ENCODE measurements at regions not wholly inside any gene's neighbourhood (a gene's known extent, or its start where the extent isn't known, plus 50 kb on each side); places are given as distances from the start of the nearest gene placed in this dataset.

DNA sequence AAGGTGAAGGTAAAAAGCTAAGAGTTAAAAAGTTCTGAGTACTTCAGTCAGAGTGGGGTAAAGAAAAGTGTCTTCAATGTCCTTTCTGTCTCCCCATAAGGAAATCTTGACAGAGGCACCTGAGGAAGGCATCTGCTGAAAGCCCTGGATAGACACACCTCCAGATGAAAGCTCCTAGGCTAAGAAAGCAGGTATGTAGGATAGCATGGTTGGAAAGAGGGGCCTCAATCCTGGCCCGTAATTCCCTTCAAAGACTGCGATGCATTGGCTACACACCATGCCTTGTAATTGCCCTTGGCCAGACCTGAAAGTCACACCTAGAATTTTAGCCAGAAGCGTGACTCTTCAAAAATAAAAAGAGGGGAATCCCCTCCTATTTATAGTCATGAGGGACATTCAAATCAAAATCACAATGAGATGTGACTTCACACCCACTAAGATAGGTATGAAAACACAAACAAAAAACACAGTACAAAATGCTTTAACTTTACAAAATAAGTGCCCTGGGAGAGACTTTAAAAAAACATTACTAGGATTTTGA is 809.7 kb downstream of the IPMK start:
- TF ChIP-seq, protein P1, sequence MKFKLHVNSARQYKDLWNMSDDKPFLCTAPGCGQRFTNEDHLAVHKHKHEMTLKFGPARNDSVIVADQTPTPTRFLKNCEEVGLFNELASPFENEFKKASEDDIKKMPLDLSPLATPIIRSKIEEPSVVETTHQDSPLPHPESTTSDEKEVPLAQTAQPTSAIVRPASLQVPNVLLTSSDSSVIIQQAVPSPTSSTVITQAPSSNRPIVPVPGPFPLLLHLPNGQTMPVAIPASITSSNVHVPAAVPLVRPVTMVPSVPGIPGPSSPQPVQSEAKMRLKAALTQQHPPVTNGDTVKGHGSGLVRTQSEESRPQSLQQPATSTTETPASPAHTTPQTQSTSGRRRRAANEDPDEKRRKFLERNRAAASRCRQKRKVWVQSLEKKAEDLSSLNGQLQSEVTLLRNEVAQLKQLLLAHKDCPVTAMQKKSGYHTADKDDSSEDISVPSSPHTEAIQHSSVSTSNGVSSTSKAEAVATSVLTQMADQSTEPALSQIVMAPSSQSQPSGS (IDR thresholded peaks at IDR 0.05; ENCODE audit: low read length): no peak
- TF ChIP-seq BMI1 (IDR thresholded peaks at IDR 0.05; ENCODE audit: borderline replicate concordance) (no peak), CHD2 (IDR thresholded peaks at IDR 0.05; ENCODE audit: borderline replicate concordance, low read depth, low read length) (no peak), NFYB (IDR thresholded peaks at IDR 0.05; ENCODE audit: insufficient read depth, low read depth, low read length) (no peak), PML (IDR thresholded peaks at IDR 0.05; ENCODE audit: low read length) (no peak), RUNX3 (IDR thresholded peaks at IDR 0.05; ENCODE audit: low read length) (no peak), ZNF207 (IDR thresholded peaks at IDR 0.05; ENCODE audit: borderline replicate concordance) (no peak), IKZF2 (IDR thresholded peaks at IDR 0.05) (no peak), POLR2AphosphoS2 (IDR thresholded peaks at IDR 0.05; ENCODE audit: low read depth, low read length) (no peak), TCF3 (IDR thresholded peaks at IDR 0.05; ENCODE audit: borderline replicate concordance, insufficient read depth, low read depth, low read length) (no peak), SMC3 (IDR thresholded peaks at IDR 0.05; ENCODE audit: borderline replicate concordance, low read length) (no peak), RCOR1 (conservative IDR thresholded peaks at IDR 0.05; ENCODE audit: low read depth, low read length) (no peak), MEF2A (IDR thresholded peaks at IDR 0.05; ENCODE audit: insufficient read depth, low read depth, low read length) (no peak), STAT1 (conservative IDR thresholded peaks at IDR 0.05) (no peak), GATAD2B (conservative IDR thresholded peaks at IDR 0.05; ENCODE audit: low read depth) (no peak)
- TF ChIP-seq, protein P2, sequence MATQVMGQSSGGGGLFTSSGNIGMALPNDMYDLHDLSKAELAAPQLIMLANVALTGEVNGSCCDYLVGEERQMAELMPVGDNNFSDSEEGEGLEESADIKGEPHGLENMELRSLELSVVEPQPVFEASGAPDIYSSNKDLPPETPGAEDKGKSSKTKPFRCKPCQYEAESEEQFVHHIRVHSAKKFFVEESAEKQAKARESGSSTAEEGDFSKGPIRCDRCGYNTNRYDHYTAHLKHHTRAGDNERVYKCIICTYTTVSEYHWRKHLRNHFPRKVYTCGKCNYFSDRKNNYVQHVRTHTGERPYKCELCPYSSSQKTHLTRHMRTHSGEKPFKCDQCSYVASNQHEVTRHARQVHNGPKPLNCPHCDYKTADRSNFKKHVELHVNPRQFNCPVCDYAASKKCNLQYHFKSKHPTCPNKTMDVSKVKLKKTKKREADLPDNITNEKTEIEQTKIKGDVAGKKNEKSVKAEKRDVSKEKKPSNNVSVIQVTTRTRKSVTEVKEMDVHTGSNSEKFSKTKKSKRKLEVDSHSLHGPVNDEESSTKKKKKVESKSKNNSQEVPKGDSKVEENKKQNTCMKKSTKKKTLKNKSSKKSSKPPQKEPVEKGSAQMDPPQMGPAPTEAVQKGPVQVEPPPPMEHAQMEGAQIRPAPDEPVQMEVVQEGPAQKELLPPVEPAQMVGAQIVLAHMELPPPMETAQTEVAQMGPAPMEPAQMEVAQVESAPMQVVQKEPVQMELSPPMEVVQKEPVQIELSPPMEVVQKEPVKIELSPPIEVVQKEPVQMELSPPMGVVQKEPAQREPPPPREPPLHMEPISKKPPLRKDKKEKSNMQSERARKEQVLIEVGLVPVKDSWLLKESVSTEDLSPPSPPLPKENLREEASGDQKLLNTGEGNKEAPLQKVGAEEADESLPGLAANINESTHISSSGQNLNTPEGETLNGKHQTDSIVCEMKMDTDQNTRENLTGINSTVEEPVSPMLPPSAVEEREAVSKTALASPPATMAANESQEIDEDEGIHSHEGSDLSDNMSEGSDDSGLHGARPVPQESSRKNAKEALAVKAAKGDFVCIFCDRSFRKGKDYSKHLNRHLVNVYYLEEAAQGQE (IDR thresholded peaks at IDR 0.05; ENCODE audit: low read depth, low read length): no peak
- Histone ChIP-seq H4K20me1 (ENCODE audit: control insufficient read depth, insufficient read depth) (no peaks in the 10 kb centered on the region), H2AFZ (ENCODE audit: control insufficient read depth, low read depth, low read length) (no peak overlapping the region), H3K36me3 (ENCODE audit: control insufficient read depth in 2 of 2, insufficient read depth in 2 of 2, low read length in 1 of 2) (no peaks in the 10 kb centered on the region), H3K9ac (ENCODE audit: control insufficient read depth, insufficient read depth, low read length) (no peak overlapping the region), H3K79me2 (ENCODE audit: control insufficient read depth, insufficient read depth, low read length) (no peaks in the 10 kb centered on the region), H3K4me1 (ENCODE audit: control insufficient read depth, insufficient read depth, low read length) (no peaks in the 10 kb centered on the region), H3K4me2 (ENCODE audit: control insufficient read depth, insufficient read depth) (no peak overlapping the region), H3K27ac (ENCODE audit: control insufficient read depth, insufficient read depth) (no peak overlapping the region), H3K9me3 (replicated peaks; ENCODE audit: control insufficient read depth, insufficient read depth, low read length) (no peaks in the 10 kb centered on the region), H3K27me3 (replicated peaks in 1 of 2; ENCODE audit: control insufficient read depth in 2 of 2, insufficient read depth in 2 of 2, low read length in 1 of 2) (no peaks in the 10 kb centered on the region), H3K4me3 (no peak overlapping the region)
- RAD21 ChIA-PET (ENCODE audit: unreplicated experiment): no interaction called here
- POLR2A ChIA-PET: no interaction called here
- DNase-seq (ENCODE audit: low read depth, low spot score): no peak
- CTCF ChIA-PET: no interaction called here
- WGBS (ENCODE audit: insufficient coverage, insufficient replicate concordance, low lambda C conversion rate, missing lambda C conversion rate): 33% methylated on average over 3 of the region's 3 CpGs
- SMC1A ChIA-PET (ENCODE audit: uncharacterized antibody, unreplicated experiment): no interaction called here
- no peak for FAIRE-seq
- BruUV-seq (replicated peaks): no TSS peak
- in situ Hi-C loops (cut with MboI) (no loop called here), intact Hi-C loops (cut with micrococcal nuclease; ENCODE audit: unreplicated experiment) (no loop called here)
- ATAC-seq: peak; percentile 25; the same call in 2 of the 3 replicates

All from GM12878 (cell line).